ENCODE measurements at regions not wholly inside any gene's neighbourhood (a gene's known extent, or its start where the extent isn't known, plus 50 kb on each side); places are given as distances from the start of the nearest gene placed in this dataset.

DNA sequence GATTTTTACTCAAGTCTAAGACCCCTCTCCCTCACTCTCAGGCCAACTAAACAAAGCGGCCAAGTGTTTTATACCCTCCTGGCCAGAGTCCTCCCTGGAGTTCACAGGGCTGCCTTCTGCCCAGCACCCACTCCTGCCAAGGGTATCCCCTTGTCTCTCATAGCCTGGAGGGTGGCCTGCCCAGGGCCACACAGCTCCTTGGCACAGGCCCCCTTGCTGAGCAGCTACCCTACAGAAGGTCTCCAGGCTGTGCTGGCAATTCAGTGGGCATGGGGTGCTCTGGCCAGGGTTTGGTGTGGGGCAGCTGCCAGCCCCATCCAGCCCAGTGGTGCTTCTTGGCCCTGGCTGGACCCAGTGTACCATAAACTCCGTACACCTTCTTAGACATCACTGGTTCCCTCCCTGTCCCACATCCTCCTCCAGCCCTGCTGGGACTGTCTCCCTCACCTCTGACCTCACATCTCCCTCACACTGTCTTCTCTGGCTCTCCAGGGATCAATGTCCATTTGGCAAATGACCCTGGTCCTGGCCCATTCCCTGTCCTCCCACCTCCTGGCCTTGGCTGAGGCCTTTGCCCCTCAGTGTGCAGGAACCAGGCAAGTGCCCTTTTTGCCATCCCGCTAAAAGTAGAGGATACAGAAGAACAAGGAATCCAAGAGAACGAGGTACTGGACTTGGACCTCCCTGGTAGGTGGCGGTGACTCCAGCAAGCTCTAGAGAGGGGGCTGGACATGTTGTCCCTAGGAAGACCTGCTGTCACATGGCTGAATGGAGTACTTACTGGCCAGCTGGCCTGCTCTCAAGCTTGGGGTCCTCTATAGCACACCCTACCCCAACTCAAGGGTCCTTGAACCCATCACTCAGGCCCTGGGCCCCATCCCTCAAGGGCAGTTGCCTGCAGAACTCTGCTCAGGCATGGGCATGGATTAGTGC is 50.0 kb upstream of the TRPM1 start:
- H3K4me3 Mint-ChIP-seq: no peak overlapping the region
- H3K9me3 Mint-ChIP-seq: no peaks in the 10 kb centered on the region
- H3K27ac Mint-ChIP-seq: no peak overlapping the region
- no peaks in the 10 kb centered on the region for H3K4me1 Mint-ChIP-seq (ENCODE audit: low read depth)
- intact Hi-C loops (cut with micrococcal nuclease): no loop called here
- H3K27me3 Mint-ChIP-seq: peaks cover 8% of the 10 kb centered on the region
- H3K36me3 Mint-ChIP-seq (ENCODE audit: low read depth): no peaks in the 10 kb centered on the region

GRCh38 chr15:31153531-31153930 is 52.0 kb upstream of the TRPM1 start:
- H3K4me3 Mint-ChIP-seq: no peak overlapping the region
- intact Hi-C loops (cut with micrococcal nuclease): no loop called here
- H3K9me3 Mint-ChIP-seq: no peaks in the 10 kb centered on the region
- H3K36me3 Mint-ChIP-seq (ENCODE audit: low read depth): no peaks in the 10 kb centered on the region
- no peak overlapping the region for H3K27ac Mint-ChIP-seq
- peaks cover 6% of the 10 kb centered on the region for H3K27me3 Mint-ChIP-seq
- H3K4me1 Mint-ChIP-seq (ENCODE audit: low read depth): no peaks in the 10 kb centered on the region

GRCh38 chr15:31155151-31155550 is 53.6 kb upstream of the TRPM1 start:
- Mint-ChIP-seq H3K9me3 (no peaks in the 10 kb centered on the region), H3K4me3 (no peak overlapping the region), H3K4me1 (ENCODE audit: low read depth) (no peaks in the 10 kb centered on the region), H3K27ac (no peak overlapping the region), H3K27me3 (peaks cover 1% of the 10 kb centered on the region), H3K36me3 (ENCODE audit: low read depth) (no peaks in the 10 kb centered on the region)
- intact Hi-C loops (cut with micrococcal nuclease): no loop called here

GRCh38 chr15:31156226-31156625 is 54.7 kb upstream of the TRPM1 start:
- intact Hi-C loops (cut with micrococcal nuclease): no loop called here

DNA sequence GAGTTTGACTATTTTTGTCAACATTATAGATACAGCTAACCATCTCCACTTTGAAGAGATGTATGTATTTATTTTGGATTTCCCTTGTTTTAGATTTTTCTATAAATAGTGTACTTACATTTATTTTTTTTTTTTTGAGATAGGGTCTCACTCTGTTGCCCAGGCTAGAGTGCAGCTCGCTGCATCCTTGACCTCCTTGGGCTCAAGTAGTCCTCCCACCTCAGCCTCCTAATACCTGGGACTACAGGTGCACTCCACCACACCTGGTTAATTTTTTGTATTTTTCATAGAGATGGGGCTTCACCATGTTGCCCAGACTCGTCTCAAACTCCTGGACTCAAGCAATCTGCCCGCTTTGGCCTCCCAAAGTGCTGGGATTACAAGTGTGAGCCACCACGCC is 55.3 kb upstream of the TRPM1 start:
- Mint-ChIP-seq H3K27me3 (peaks cover 1% of the 10 kb centered on the region), H3K4me1 (ENCODE audit: low read depth) (no peaks in the 10 kb centered on the region), H3K4me3 (no peak overlapping the region), H3K27ac (no peak overlapping the region), H3K9me3 (no peaks in the 10 kb centered on the region), H3K36me3 (ENCODE audit: low read depth) (no peaks in the 10 kb centered on the region)
- intact Hi-C loops (cut with micrococcal nuclease): no loop called here

More at GRCh38 chr15:31156226-31156625, 54.7 kb upstream of the TRPM1 start:
- Mint-ChIP-seq H3K27me3 (peaks cover 1% of the 10 kb centered on the region), H3K4me3 (no peak overlapping the region), H3K27ac (no peak overlapping the region), H3K4me1 (ENCODE audit: low read depth) (no peaks in the 10 kb centered on the region), H3K36me3 (ENCODE audit: low read depth) (no peaks in the 10 kb centered on the region), H3K9me3 (no peaks in the 10 kb centered on the region)

DNA sequence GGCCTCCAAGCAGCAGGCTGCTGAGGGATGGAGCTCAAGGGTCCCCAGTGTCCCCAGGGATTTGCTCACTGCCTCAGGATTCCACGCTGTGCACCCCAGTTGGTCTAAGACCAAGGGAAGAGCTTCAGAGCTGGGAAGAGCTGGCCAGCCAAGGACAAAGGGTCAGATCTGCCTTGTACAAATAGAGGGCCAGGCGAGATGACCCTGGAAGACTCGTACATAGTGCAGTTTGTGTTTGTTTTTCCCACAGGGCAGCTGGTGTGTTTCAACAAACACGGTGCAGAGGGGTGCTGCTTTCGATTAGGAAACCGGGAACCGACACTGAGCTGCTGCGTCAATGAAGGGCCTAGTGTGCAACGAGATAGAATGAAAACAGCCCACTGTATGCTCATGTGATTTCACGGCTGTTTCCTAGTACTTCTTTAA is 56.1 kb upstream of the TRPM1 start:
- intact Hi-C loops (cut with micrococcal nuclease): no loop called here
- peaks cover 6% of the 10 kb centered on the region for H3K27me3 Mint-ChIP-seq
- H3K9me3 Mint-ChIP-seq: no peaks in the 10 kb centered on the region
- no peaks in the 10 kb centered on the region for H3K4me1 Mint-ChIP-seq (ENCODE audit: low read depth)
- H3K36me3 Mint-ChIP-seq (ENCODE audit: low read depth): no peaks in the 10 kb centered on the region
- H3K27ac Mint-ChIP-seq: no peak overlapping the region
- H3K4me3 Mint-ChIP-seq: no peak overlapping the region

DNA sequence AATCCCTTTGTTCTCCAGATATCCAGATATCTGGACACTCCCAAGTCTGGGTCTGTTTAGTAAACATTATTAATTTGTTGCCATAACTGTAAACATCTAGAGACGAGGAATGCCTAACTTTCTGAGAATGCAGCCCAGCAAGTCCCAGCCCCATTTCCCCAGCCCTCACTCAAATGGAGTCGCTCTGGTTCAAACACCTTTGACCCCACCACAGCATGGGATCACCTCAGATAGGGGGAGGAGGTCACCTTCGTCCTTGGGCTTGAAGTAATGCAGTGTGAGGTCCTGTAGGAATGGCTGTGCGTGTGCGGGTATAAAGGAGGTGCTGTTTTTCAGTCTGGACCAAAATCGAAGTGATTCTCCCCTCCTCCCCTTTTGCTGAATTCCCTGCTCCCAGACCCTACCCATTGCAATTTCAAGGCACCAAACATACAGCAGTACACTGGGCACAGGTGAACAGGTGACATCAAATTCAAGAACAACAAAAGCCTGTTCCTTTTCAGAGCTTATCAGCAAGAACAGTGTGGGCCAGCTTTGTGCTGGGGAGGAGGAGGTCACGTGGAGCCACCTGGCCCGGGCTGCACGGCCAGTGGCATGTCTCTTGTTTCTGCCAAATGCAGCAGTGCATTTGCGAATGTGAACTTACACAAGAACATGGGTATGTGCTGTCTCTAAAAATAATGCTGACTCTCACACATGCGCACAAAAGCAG is 57.5 kb upstream of the TRPM1 start:
- no peaks in the 10 kb centered on the region for H3K9me3 Mint-ChIP-seq
- no peak overlapping the region for H3K4me3 Mint-ChIP-seq
- H3K27me3 Mint-ChIP-seq: peaks cover 13% of the 10 kb centered on the region
- intact Hi-C loops (cut with micrococcal nuclease): no loop called here
- no peak overlapping the region for H3K27ac Mint-ChIP-seq
- no peaks in the 10 kb centered on the region for H3K36me3 Mint-ChIP-seq (ENCODE audit: low read depth)
- H3K4me1 Mint-ChIP-seq (ENCODE audit: low read depth): no peaks in the 10 kb centered on the region

GRCh38 chr15:31159837-31160236 is 58.3 kb upstream of the TRPM1 start:
- H3K4me3 Mint-ChIP-seq: no peak overlapping the region
- no peaks in the 10 kb centered on the region for H3K36me3 Mint-ChIP-seq (ENCODE audit: low read depth)
- intact Hi-C loops (cut with micrococcal nuclease): no loop called here
- H3K9me3 Mint-ChIP-seq: no peaks in the 10 kb centered on the region
- peaks cover 15% of the 10 kb centered on the region for H3K27me3 Mint-ChIP-seq
- H3K4me1 Mint-ChIP-seq (ENCODE audit: low read depth): no peaks in the 10 kb centered on the region
- H3K27ac Mint-ChIP-seq: no peak overlapping the region

DNA sequence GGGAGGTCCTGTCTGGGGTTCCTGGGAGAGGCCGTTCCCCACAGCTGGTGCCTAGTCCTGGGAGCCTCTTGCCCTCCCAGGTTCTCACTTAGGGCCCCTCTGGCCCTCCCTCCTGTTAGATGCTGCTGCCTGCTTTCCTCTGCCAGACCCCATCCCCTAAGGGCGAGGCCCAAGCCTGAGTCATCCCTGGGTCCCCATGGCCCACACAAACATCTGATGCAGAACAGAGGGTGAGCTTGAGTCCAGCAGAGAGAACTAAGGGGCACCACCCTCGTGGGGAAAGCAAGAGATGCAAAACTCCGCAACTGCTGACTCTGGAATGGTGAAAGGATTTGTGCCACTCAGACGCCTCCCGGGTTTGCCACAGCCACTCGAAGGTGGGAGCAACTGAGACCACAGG is 58.8 kb upstream of the TRPM1 start:
- Mint-ChIP-seq H3K4me1 (ENCODE audit: low read depth) (no peaks in the 10 kb centered on the region), H3K27me3 (peaks cover 15% of the 10 kb centered on the region), H3K36me3 (ENCODE audit: low read depth) (no peaks in the 10 kb centered on the region), H3K4me3 (no peak overlapping the region), H3K27ac (no peak overlapping the region), H3K9me3 (no peaks in the 10 kb centered on the region)
- intact Hi-C loops (cut with micrococcal nuclease): no loop called here

DNA sequence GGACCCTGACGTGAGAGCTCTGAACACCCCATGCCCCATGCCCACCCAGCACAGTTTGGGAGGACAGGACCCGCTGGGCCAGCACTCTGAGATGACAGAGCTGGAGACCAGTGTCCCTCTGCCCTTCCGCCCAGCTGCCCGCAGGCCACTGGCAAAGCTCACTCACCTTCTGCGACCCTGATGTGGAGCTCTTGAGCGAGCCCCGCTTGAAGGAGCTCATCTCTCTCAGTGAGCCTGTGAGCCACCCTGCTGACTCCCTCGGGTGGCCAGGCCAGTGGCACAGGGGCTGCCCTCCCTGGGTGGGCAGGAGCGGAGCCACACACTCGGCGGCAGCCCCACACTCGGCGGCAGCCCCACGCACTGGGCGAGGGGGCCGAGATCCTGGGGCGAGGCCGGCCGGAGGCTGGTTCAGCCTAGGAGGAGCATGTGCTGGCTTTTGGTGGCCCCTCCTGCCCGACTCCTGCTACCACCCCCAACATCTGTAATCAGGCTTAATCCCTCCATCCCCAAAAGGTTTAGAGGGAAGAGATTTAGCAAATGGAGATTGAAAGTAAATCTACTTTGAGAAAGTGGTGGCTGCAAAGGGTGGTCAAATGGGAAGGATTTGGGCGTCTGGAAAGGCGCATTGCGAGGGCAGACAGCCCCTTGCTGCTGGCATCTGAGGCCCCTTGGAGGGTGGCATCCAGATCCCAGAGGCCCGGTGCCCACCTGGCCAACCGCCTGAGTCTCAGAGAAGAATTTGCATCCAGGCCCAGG is 59.4 kb upstream of the TRPM1 start:
- H3K9me3 Mint-ChIP-seq: no peaks in the 10 kb centered on the region
- H3K27ac Mint-ChIP-seq: no peak overlapping the region
- H3K27me3 Mint-ChIP-seq: peaks cover 15% of the 10 kb centered on the region
- H3K36me3 Mint-ChIP-seq (ENCODE audit: low read depth): no peaks in the 10 kb centered on the region
- no peaks in the 10 kb centered on the region for H3K4me1 Mint-ChIP-seq (ENCODE audit: low read depth)
- no peak overlapping the region for H3K4me3 Mint-ChIP-seq
- intact Hi-C loops (cut with micrococcal nuclease): no loop called here

DNA sequence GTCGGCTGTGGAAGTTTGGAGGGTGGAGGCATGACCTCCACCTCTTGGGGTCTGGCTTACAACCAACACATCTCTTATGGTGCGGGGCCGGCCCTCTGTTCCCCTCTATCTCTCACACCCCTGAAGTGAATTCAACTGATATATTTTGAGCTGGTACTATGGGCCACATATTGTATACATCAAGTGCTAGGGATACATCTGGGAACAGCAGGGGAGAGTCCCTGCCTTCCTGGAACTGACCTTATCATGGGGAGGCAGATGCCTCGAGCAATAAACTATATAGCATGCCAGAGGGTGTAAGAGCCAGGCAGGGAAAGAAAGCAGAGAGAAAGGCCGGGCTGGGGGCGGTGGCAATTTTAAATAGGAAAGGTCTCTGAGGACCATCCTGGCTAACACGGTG is 60.4 kb upstream of the TRPM1 start:
- H3K4me1 Mint-ChIP-seq (ENCODE audit: low read depth): no peaks in the 10 kb centered on the region

DNA sequence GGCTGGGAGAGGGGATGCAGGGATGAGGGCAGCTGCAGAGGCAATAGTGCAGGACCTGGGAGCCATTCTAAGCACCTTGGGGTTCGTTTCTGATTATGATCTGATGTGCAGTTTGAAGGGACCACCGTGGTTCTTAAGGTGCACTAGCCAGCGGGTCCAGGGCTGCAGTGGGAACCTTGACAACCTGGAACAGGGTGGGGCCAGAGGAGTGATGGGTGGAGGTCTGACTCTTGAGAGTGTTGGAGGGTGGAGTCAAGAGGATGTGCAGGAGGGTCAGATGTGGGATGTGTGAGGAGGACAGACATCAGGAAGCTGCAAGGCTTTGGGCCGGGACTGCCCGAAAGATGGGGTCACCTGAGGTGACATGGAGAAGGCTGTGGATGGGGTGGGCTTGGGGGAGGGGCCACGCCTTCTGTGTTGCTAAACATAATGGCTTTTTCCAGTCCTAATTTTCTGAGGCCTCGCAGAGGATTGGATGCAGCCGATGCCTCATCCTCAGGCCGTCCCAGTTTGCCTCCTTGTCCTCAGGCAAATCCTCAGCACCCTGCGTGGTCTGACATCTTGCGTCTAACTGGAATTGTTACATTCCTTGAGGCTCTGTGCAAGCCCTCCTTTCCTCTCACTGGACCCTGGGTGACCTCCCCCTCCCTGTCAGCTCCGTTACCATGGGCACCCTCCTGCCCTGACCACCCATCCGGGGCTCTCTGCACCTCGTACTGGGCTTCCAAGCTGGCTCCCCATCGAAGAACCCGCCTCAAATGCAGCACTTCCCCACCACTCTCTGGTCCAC is 61.4 kb upstream of the TRPM1 start:
- intact Hi-C loops (cut with micrococcal nuclease): no loop called here
- Mint-ChIP-seq H3K27ac (no peak overlapping the region), H3K4me1 (ENCODE audit: low read depth) (no peaks in the 10 kb centered on the region), H3K36me3 (ENCODE audit: low read depth) (no peaks in the 10 kb centered on the region), H3K4me3 (no peak overlapping the region), H3K9me3 (no peaks in the 10 kb centered on the region), H3K27me3 (peaks cover 14% of the 10 kb centered on the region)

More for the DNA sequence above, 60.4 kb upstream of the TRPM1 start:
- peaks cover 14% of the 10 kb centered on the region for H3K27me3 Mint-ChIP-seq
- no peaks in the 10 kb centered on the region for H3K9me3 Mint-ChIP-seq
- H3K27ac Mint-ChIP-seq: no peak overlapping the region
- intact Hi-C loops (cut with micrococcal nuclease): no loop called here
- no peak overlapping the region for H3K4me3 Mint-ChIP-seq
- no peaks in the 10 kb centered on the region for H3K36me3 Mint-ChIP-seq (ENCODE audit: low read depth)

- no peaks in the 10 kb centered on the region for H3K36me3 Mint-ChIP-seq (ENCODE audit: low read depth)
- H3K9me3 Mint-ChIP-seq: no peaks in the 10 kb centered on the region
- H3K27ac Mint-ChIP-seq: no peak overlapping the region
- no peaks in the 10 kb centered on the region for H3K4me1 Mint-ChIP-seq (ENCODE audit: low read depth)
- no peak overlapping the region for H3K4me3 Mint-ChIP-seq
- peaks cover 16% of the 10 kb centered on the region for H3K27me3 Mint-ChIP-seq
- intact Hi-C loops (cut with micrococcal nuclease): no loop called here
These were observed 62.4 kb upstream of the TRPM1 start for GRCh38 chr15:31163769-31164572.

All from dendritic cell treated with granulocyte-macrophage colony-stimulating factor and Interleukin-4, amounts not matched to agents 40 ng/mL and 50 ng/mL, for 4 days (primary cell).